Astrocyte of the cerebellum (primary cell): ENCODE measurements at regions not wholly inside any gene's neighbourhood (a gene's known extent, or its start where the extent isn't known, plus 50 kb on each side); places are given as distances from the start of the nearest gene placed in this dataset.

Experiments
- DNase-seq: peaks from one replicate; pipeline ENCODE4 v3.0.0-alpha.2; 2011; ENCODE audit warnings: low read depth
- H3K4me3 ChIP-seq: 2 replicates; pipeline ENCODE4 v1.5.1; 2011; ENCODE audit warnings: mild to moderate bottlenecking, low read depth, low read length, moderate library complexity
- in situ Hi-C: cut with HindIII; loops from 2 replicates; pipeline ENCODE4 v1.10.0; 2017; ENCODE audit warnings: low sequenced_read_pairs
- TF ChIP-seq, protein P1 (sequence below): IDR thresholded peaks from 2 replicates; pipeline ENCODE4 v1.5.1; 2012; ENCODE audit warnings: low read length, low read depth, moderate library complexity, mild to moderate bottlenecking; ENCODE audit errors: missing control alignments

- H3K4me3 ChIP-seq = no peak overlapping the region
- in situ Hi-C loops = no loop called here
- DNase-seq = no peak
- TF ChIP-seq, protein P1, sequence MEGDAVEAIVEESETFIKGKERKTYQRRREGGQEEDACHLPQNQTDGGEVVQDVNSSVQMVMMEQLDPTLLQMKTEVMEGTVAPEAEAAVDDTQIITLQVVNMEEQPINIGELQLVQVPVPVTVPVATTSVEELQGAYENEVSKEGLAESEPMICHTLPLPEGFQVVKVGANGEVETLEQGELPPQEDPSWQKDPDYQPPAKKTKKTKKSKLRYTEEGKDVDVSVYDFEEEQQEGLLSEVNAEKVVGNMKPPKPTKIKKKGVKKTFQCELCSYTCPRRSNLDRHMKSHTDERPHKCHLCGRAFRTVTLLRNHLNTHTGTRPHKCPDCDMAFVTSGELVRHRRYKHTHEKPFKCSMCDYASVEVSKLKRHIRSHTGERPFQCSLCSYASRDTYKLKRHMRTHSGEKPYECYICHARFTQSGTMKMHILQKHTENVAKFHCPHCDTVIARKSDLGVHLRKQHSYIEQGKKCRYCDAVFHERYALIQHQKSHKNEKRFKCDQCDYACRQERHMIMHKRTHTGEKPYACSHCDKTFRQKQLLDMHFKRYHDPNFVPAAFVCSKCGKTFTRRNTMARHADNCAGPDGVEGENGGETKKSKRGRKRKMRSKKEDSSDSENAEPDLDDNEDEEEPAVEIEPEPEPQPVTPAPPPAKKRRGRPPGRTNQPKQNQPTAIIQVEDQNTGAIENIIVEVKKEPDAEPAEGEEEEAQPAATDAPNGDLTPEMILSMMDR = no peak
These were observed 333.1 kb upstream of the CHAC2 start for GRCh38 chr2:53434466-53434865.

DNA sequence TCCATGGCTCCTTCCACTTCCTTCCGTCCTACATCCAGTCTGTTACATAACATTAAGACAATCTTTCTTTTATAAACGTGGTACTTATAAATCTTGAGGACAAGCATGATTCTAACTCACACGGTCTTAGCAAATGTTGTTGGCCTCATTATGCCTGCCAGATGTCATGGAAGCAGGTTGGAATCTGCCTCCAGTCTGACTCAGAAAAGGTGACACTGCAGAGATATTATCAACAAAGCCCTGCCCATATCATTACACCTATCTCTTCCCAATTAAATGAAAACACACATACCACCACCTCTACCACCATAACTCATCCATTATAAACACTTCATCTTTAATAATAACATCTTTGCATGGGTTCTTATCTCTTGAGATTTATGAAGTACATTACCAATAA lies 334.7 kb upstream of the CHAC2 start:
- no peak for DNase-seq
- H3K4me3 ChIP-seq = no peak overlapping the region
- in situ Hi-C loops = no loop called here
- TF ChIP-seq, protein P1 = no peak

GRCh38 chr2:53429901-53430300 lies 337.7 kb upstream of the CHAC2 start:
- in situ Hi-C loops = no loop called here
- H3K4me3 ChIP-seq = no peak overlapping the region
- no peak for DNase-seq
- TF ChIP-seq, protein P1 = no peak

DNA sequence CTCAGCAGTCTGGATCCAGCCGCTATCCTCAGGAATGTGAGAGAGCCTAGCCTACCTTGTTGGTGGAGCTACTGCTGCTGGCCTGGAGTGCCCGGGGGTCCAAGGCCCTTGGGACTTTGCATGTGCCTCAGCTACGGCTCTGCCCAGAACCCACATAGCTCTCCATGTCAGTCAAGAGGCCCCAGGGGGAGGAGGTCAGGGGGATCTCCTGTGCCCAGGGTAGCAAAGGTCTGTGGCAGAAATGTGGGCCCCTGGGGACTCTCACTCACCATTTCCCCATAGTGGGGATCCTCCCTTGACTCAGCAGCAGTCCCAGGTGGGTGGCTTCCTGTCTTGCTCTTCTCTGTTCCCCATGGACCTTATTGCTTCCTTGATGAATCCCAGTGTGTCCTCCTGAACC lies 342.7 kb upstream of the CHAC2 start:
- no peak overlapping the region for H3K4me3 ChIP-seq
- in situ Hi-C loops = no loop called here
- TF ChIP-seq, protein P1 = no peak
- no peak for DNase-seq

DNA sequence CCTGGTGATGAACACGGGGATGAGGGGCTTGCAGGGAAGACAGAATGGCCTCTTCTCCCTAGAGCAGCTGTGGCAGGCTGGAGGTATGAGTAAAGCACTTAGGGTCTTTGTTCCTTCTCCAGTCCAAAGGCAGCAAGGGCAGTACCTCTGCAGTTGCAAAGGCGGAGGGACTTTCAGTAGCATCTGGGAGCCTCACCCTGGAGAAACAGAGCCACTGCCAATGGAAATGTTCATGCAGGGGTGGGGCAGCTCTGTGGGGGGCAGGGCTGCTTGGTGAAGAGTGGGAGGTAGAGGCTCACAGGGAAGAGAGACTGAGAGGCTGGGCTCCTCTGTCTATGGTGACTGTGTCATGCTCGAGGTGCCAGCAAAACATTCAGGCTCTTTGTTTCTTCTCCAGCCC lies 344.1 kb upstream of the CHAC2 start:
- in situ Hi-C loops = no loop called here
- no peak for DNase-seq

GRCh38 chr2:53422979-53423378 lies 344.6 kb upstream of the CHAC2 start:
- TF ChIP-seq, protein P1 = peak; percentile 67
- DNase-seq = peak; percentile 40
- no peak overlapping the region for H3K4me3 ChIP-seq
- in situ Hi-C loops = no loop called here

More for the DNA sequence above, 344.1 kb upstream of the CHAC2 start:
- TF ChIP-seq, protein P1 = no peak
- no peak overlapping the region for H3K4me3 ChIP-seq

GRCh38 chr2:53417385-53417784 lies 350.2 kb upstream of the CHAC2 start:
- in situ Hi-C loops = no loop called here
- DNase-seq = no peak
- TF ChIP-seq, protein P1 = no peak
- no peak overlapping the region for H3K4me3 ChIP-seq
